Fibroblast of villous mesenchyme (primary cell): ENCODE measurements at regions not wholly inside any gene's neighbourhood (a gene's known extent, or its start where the extent isn't known, plus 50 kb on each side); places are given as distances from the start of the nearest gene placed in this dataset.

Experiments
- DNase-seq: peaks from one replicate; pipeline ENCODE4 v3.0.0-alpha.2; 2010; ENCODE audit warnings: low read depth
- H3K4me3 ChIP-seq: 2 replicates; pipeline ENCODE4 v1.5.1; 2011; ENCODE audit warnings: low read depth, mild to moderate bottlenecking, low read length
- CTCF ChIP-seq: IDR thresholded peaks from 2 replicates; pipeline ENCODE4 v1.5.1; 2012; ENCODE audit warnings: low read depth, mild to moderate bottlenecking, low read length; ENCODE audit not compliant: insufficient read depth

GRCh38 chr12:85516667-85517325 lies 236.8 kb downstream of the ALX1 start:
- no peak for DNase-seq
- no peak overlapping the region for H3K4me3 ChIP-seq
- TF ChIP-seq CTCF = no peak

GRCh38 chr12:85519163-85519562 lies 239.1 kb downstream of the ALX1 start:
- DNase-seq = no peak
- TF ChIP-seq CTCF = no peak
- H3K4me3 ChIP-seq = no peak overlapping the region

- no peak overlapping the region for H3K4me3 ChIP-seq
- no peak for TF ChIP-seq CTCF
- DNase-seq = peak; percentile 17
These were observed 243.2 kb downstream of the ALX1 start for GRCh38 chr12:85523197-85523596.

- TF ChIP-seq CTCF = no peak
- DNase-seq = no peak
- H3K4me3 ChIP-seq = no peak overlapping the region
These were observed 247.2 kb downstream of the ALX1 start for GRCh38 chr12:85527192-85527591.

- no peak for DNase-seq
- no peak for TF ChIP-seq CTCF
- no peak overlapping the region for H3K4me3 ChIP-seq
These were observed 249.9 kb downstream of the ALX1 start for GRCh38 chr12:85529896-85530295.

- DNase-seq = no peak
- TF ChIP-seq CTCF = no peak
These were observed 250.4 kb downstream of the ALX1 start for GRCh38 chr12:85530456-85530855.

GRCh38 chr12:85531341-85531740 lies 251.3 kb downstream of the ALX1 start:
- no peak for TF ChIP-seq CTCF
- H3K4me3 ChIP-seq = no peak overlapping the region
- no peak for DNase-seq

More at GRCh38 chr12:85530456-85530855, 250.4 kb downstream of the ALX1 start:
- no peak overlapping the region for H3K4me3 ChIP-seq
